ENCODE measurements at regions not wholly inside any gene's neighbourhood (a gene's known extent, or its start where the extent isn't known, plus 50 kb on each side); places are given as distances from the start of the nearest gene placed in this dataset.
"Not testable (repeated sequence)": the region's sequence is repeated elsewhere in the genome, so short reads cannot be mapped to it uniquely, and the experiment has no call there.

DNA sequence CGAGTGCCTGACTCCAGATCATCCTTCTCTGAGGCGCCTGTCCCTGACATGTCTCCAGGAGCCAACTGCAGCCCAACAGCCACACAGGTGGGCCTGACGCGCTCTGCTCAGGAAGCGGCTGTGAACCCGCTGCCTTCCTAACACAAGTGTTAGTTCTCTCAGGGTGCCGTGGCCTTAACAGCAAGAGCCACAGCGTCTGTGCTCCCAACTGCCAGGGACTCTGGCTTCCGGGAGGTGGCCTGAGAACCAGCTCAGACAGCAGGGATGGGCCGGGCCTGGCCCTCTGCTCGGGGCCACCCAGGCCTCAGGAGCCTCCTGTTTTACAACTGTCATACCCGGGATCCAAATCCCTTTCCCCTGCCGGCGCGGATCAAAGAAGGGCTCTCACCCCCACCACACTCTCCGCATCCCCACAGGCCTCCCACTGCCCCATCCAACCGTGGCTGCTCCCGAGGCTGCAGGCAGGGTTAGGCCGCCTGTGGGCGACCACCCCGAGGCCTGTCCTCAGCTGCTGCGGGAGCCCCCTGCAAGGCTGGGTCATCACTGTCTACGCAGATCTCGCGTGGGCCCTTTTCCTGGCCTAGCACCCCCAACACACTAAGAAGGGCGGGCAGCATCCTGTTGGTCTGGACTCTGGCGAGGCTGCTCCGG is 114.2 kb upstream of the ZNF236 start:
- 89 to 94% (median 93%) methylated on average over 13 to 28 of the region's 28 CpGs for WGBS, 4 donors
- intact Hi-C loops (cut with DNase I) = loop anchor here (5.0 kb wide), 1 partner anchor 311 kb away; no protein-coding TSS in a partner anchor
- Histone ChIP-seq H3K36me3 (replicated peaks in 1 of 2) (no peaks in the 10 kb centered on the region), H3K27me3 (no peaks in the 10 kb centered on the region), H3K4me1 (replicated peaks in 1 of 2) (no peaks in the 10 kb centered on the region), H3K27ac (no peak overlapping the region), H3K9me3 (replicated peaks in 1 of 3) (no peaks in the 10 kb centered on the region), H3K4me3 (no peak overlapping the region)
- peak in 1 of 7 donors; percentile 35 for DNase-seq
- TF ChIP-seq CTCF (IDR thresholded peaks at IDR 0.05) (no peak), POLR2A (IDR thresholded peaks at IDR 0.05) (no peak)

DNA sequence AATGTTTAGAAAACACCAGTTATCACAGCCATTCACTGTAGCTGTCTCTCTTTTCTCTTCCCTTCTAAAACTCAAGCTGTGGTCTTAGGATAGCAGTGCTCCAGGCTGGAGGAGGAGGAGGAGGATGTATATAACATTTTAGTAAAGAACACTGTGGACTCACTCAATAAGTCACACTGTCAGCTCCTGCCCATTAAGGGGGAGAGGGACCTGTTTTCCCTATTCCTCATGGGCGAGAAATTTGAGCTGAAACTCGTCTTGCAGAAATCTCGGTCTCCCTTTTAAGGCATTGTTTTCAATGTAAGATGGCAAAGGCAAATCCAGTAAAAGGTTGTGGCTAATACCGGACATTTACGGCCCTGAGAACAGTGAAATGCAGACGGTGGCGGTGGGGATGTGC is 114.8 kb upstream of the ZNF236 start:
- no peaks in the 10 kb centered on the region for H3K27me3 ChIP-seq
- intact Hi-C loops (cut with DNase I) = loop anchor here (5.0 kb wide), 1 partner anchor 310 kb away; no protein-coding TSS in a partner anchor

DNA sequence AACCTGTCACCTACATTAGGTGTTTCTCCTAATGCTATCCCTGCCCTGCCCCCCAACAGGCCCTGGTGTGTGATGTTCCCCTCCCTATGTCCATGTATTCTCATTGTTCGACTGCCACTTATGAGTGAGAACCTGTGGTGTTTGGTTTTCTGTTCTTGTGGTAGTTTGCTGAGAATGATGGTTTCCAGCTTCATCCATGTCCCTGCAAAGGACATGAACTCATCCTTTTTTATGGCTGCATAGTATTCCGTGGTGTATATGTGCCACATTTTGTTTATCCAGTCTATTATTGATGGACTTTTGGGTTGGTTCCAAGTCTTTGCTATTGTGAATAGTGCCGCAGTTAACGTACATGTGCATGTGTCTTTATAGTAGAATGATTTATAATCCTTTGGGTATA is 117.8 kb upstream of the ZNF236 start:
- H3K4me3 ChIP-seq; H3K27me3 ChIP-seq; H3K27ac ChIP-seq; H3K4me1 ChIP-seq (replicated peaks in 1 of 2); H3K9me3 ChIP-seq (replicated peaks in 1 of 3); intact Hi-C loops (cut with DNase I); DNase-seq; H3K36me3 ChIP-seq (replicated peaks in 1 of 2): not testable (repeated sequence)
- WGBS, 4 donors = 86 to 96% (median 93%) methylated on average over 4 of the region's 4 CpGs

More for the DNA sequence above, 114.8 kb upstream of the ZNF236 start:
- no peak for DNase-seq
- Histone ChIP-seq H3K4me3 (no peak overlapping the region), H3K36me3 (replicated peaks in 1 of 2) (no peaks in the 10 kb centered on the region), H3K27ac (no peak overlapping the region), H3K9me3 (replicated peaks in 1 of 3) (no peaks in the 10 kb centered on the region), H3K4me1 (replicated peaks in 1 of 2) (no peaks in the 10 kb centered on the region)
- TF ChIP-seq CTCF (IDR thresholded peaks at IDR 0.05) = no peak
- no peak for TF ChIP-seq POLR2A (IDR thresholded peaks at IDR 0.05)
- WGBS, 4 donors = 89 to 96% (median 95%) methylated on average over 7 of the region's 7 CpGs

GRCh38 chr18:76699923-76700322 is 122.4 kb upstream of the ZNF236 start:
- no peak for TF ChIP-seq CTCF (IDR thresholded peaks at IDR 0.05)
- no peak for TF ChIP-seq POLR2A (IDR thresholded peaks at IDR 0.05)
- Histone ChIP-seq H3K27me3 (no peaks in the 10 kb centered on the region), H3K36me3 (replicated peaks in 1 of 2) (no peaks in the 10 kb centered on the region), H3K27ac (no peak overlapping the region), H3K4me1 (replicated peaks in 1 of 2) (no peaks in the 10 kb centered on the region), H3K9me3 (replicated peaks in 1 of 3) (no peaks in the 10 kb centered on the region), H3K4me3 (no peak overlapping the region)
- DNase-seq = no peak
- WGBS, 4 donors = 63 to 80% (median 68%) methylated on average over 8 to 11 of the region's 11 CpGs
- intact Hi-C loops (cut with DNase I) = no loop called here

- peak in 2 of 7 donors; percentile 20 to 45 for DNase-seq
- 20 to 27% (median 23%) methylated on average over 13 of the region's 13 CpGs for WGBS, 4 donors
- Histone ChIP-seq H3K27me3 (no peaks in the 10 kb centered on the region), H3K9me3 (replicated peaks in 1 of 3) (no peaks in the 10 kb centered on the region), H3K4me3 (peak overlapping the region in 1 of 4 donors; percentile 2), H3K36me3 (replicated peaks in 1 of 2) (no peaks in the 10 kb centered on the region), H3K27ac (peak overlapping the region in 2 of 5 donors; percentile 15 to 21), H3K4me1 (replicated peaks in 1 of 2) (no peaks in the 10 kb centered on the region)
- no peak for TF ChIP-seq CTCF (IDR thresholded peaks at IDR 0.05)
- no peak for TF ChIP-seq POLR2A (IDR thresholded peaks at IDR 0.05)
- intact Hi-C loops (cut with DNase I) = no loop called here
Observed at GRCh38 chr18:76697441-76697901, 124.9 kb upstream of the ZNF236 start.

Data from adrenal gland (tissue), 9 donors.